ENCODE measurements at regions not wholly inside any gene's neighbourhood (a gene's known extent, or its start where the extent isn't known, plus 50 kb on each side); places are given as distances from the start of the nearest gene placed in this dataset.

DNA sequence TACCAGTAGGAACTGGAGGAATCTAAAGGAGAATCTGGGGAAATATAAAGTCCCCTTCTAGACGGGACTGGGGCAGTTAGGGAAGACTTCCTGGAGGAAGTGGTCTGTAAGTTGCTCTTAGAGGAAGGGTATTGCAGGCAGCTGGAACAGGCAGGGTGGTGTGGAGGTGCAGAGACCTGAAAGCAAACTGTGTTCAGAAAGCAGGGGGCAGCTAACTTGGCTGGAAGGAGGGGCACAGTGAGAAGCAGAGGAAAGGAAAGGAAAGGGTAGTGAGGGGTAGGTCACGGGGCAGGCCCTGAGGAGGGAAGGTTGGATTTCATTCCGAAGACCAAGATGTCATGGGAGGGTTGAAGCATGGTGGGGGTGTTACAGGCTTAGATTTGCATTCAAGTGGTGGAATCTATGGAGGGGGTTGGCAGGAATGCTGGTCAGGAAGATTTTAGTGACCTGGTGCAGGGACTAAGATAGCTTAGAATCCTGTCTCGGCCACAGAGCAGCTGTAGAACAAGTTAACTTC is 240.7 kb downstream of the FOXD2 start:
- H3K36me3 Mint-ChIP-seq (ENCODE audit: insufficient read depth in 1 of 3, low read depth in 3 of 3): no peaks in the 10 kb centered on the region
- H4K20me1 ChIP-seq (ENCODE audit: control insufficient read depth, insufficient read depth, insufficient read length): no peaks in the 10 kb centered on the region

More for the DNA sequence above, 240.7 kb downstream of the FOXD2 start:
- Histone ChIP-seq H2BK20ac (ENCODE audit: low read depth, low read length, poor library complexity, severe bottlenecking) (no peak overlapping the region), H3K27me3 (ENCODE audit: insufficient read depth, low read length) (no peaks in the 10 kb centered on the region; the same call in 1 of the 2 replicates), H2BK120ac (ENCODE audit: low read depth, low read length, poor library complexity, severe bottlenecking) (no peak overlapping the region), H3K9ac (ENCODE audit: extremely low read depth, insufficient read length, low read length) (no peak overlapping the region), H3K79me2 (ENCODE audit: insufficient read depth, low read length) (no peaks in the 10 kb centered on the region), H3K14ac (ENCODE audit: insufficient read depth, low read length) (no peak overlapping the region), H2AFZ (ENCODE audit: low read length) (no peak overlapping the region), H2AK5ac (ENCODE audit: insufficient read length, low read length) (no peak overlapping the region), H4K91ac (ENCODE audit: insufficient read length, low read depth, low read length) (no peak overlapping the region), H3K4me1 (ENCODE audit: insufficient read depth, low read length) (no peaks in the 10 kb centered on the region), H3K23me2 (ENCODE audit: insufficient read length, low read depth, low read length, poor library complexity, severe bottlenecking) (peaks cover 2% of the 10 kb centered on the region), H3T11ph (ENCODE audit: low read length) (no peak overlapping the region), H2BK15ac (ENCODE audit: low read depth, low read length) (no peak overlapping the region), H3K23ac (ENCODE audit: insufficient read length, low read depth, low read length) (no peak overlapping the region), H3K9me3 (ENCODE audit: control insufficient read depth, low read depth, low read length) (no peaks in the 10 kb centered on the region), H4K8ac (replicated peaks; ENCODE audit: insufficient read length, low read depth, low read length) (no peak overlapping the region), H4K5ac (ENCODE audit: insufficient read length, low read depth, low read length) (no peak overlapping the region), H2BK12ac (ENCODE audit: insufficient read length, low read depth, low read length) (no peak overlapping the region), H3K79me1 (ENCODE audit: insufficient read depth, low read depth, low read length, poor library complexity, severe bottlenecking) (no peaks in the 10 kb centered on the region), H3K56ac (ENCODE audit: insufficient read length, low read depth, low read length) (no peak overlapping the region), H3K4ac (ENCODE audit: low read depth, low read length) (no peak overlapping the region), H3K4me2 (ENCODE audit: insufficient read depth, insufficient read length, low read length) (no peak overlapping the region), H3K18ac (ENCODE audit: insufficient read length, low read depth, low read length) (no peak overlapping the region), H3K27ac (ENCODE audit: insufficient read length, low read depth, low read length) (no peak overlapping the region), H2BK5ac (ENCODE audit: insufficient read length, low read length) (no peak overlapping the region)
- TF ChIP-seq, protein P1, sequence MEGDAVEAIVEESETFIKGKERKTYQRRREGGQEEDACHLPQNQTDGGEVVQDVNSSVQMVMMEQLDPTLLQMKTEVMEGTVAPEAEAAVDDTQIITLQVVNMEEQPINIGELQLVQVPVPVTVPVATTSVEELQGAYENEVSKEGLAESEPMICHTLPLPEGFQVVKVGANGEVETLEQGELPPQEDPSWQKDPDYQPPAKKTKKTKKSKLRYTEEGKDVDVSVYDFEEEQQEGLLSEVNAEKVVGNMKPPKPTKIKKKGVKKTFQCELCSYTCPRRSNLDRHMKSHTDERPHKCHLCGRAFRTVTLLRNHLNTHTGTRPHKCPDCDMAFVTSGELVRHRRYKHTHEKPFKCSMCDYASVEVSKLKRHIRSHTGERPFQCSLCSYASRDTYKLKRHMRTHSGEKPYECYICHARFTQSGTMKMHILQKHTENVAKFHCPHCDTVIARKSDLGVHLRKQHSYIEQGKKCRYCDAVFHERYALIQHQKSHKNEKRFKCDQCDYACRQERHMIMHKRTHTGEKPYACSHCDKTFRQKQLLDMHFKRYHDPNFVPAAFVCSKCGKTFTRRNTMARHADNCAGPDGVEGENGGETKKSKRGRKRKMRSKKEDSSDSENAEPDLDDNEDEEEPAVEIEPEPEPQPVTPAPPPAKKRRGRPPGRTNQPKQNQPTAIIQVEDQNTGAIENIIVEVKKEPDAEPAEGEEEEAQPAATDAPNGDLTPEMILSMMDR (conservative IDR thresholded peaks at IDR 0.05): no peak
- Mint-ChIP-seq H3K4me1 (peaks cover 5 to 15% of the 10 kb centered on the region in 2 experiments), H3K27me3 (ENCODE audit: low read depth) (peaks cover 27% of the 10 kb centered on the region), H3K9me3 (peaks cover under 1 to 3% of the 10 kb centered on the region in 2 experiments; a peak in 2 of 5 replicates), H3K27ac (no peak overlapping the region; a peak in 1 of 7 replicates), H3K4me3 (no peak overlapping the region)
- no CpG with 5 or more reads among the region's 4 CpGs for WGBS (ENCODE audit: extremely low coverage, insufficient read length, low lambda C conversion rate)
- DNase-seq: peak; percentile 15

All from H9 (cell line).